Neural crest cell (in vitro differentiated cells): ENCODE measurements at regions not wholly inside any gene's neighbourhood (a gene's known extent, or its start where the extent isn't known, plus 50 kb on each side); places are given as distances from the start of the nearest gene placed in this dataset.

ENCODE experiments used
- DNase-seq: peaks from one replicate; pipeline ENCODE4 v3.0.0; 2021; ENCODE audit warnings: low read depth, mixed read lengths, low spot score
- H3K27ac Mint-ChIP-seq: one replicate; pipeline ENCODE4 v1.8.0; 2021; ENCODE audit warnings: mild to moderate bottlenecking, mixed read lengths; ENCODE audit not compliant: unreplicated experiment
- H3K27me3 Mint-ChIP-seq: 2 replicates; pipeline ENCODE4 v1.8.0; 2021; ENCODE audit warnings: low read depth, mild to moderate bottlenecking, mixed read lengths
- H3K36me3 Mint-ChIP-seq: 2 replicates; pipeline ENCODE4 v1.8.0; 2021; ENCODE audit warnings: low read depth, mild to moderate bottlenecking, mixed read lengths
- H3K4me1 Mint-ChIP-seq: 2 replicates; pipeline ENCODE4 v1.8.0; 2021; ENCODE audit warnings: mixed read lengths
- H3K4me3 Mint-ChIP-seq: one replicate; pipeline ENCODE4 v1.8.0; 2021; ENCODE audit warnings: mild to moderate bottlenecking, mixed read lengths
- H3K9me3 Mint-ChIP-seq: 2 replicates; pipeline ENCODE4 v1.8.0; 2021; ENCODE audit warnings: mixed read lengths
- TF ChIP-seq, protein P1 (sequence below): fragments of 200-600 bp; sonication (generic); conservative IDR thresholded peaks from 2 replicates; pipeline ENCODE4 v1.5.0; 2021; ENCODE audit warnings: antibody characterized with exemption, mild to moderate bottlenecking

GRCh38 chrX:65846974-65847373, 179.5 kb downstream of the MSN start:
- H3K27me3 Mint-ChIP-seq: no peaks in the 10 kb centered on the region
- H3K4me1 Mint-ChIP-seq: no peaks in the 10 kb centered on the region
- peaks cover 4% of the 10 kb centered on the region for H3K9me3 Mint-ChIP-seq
- H3K27ac Mint-ChIP-seq: no peak overlapping the region
- no peaks in the 10 kb centered on the region for H3K36me3 Mint-ChIP-seq
- H3K4me3 Mint-ChIP-seq: no peak overlapping the region
- DNase-seq: no peak
- TF ChIP-seq, protein P1, sequence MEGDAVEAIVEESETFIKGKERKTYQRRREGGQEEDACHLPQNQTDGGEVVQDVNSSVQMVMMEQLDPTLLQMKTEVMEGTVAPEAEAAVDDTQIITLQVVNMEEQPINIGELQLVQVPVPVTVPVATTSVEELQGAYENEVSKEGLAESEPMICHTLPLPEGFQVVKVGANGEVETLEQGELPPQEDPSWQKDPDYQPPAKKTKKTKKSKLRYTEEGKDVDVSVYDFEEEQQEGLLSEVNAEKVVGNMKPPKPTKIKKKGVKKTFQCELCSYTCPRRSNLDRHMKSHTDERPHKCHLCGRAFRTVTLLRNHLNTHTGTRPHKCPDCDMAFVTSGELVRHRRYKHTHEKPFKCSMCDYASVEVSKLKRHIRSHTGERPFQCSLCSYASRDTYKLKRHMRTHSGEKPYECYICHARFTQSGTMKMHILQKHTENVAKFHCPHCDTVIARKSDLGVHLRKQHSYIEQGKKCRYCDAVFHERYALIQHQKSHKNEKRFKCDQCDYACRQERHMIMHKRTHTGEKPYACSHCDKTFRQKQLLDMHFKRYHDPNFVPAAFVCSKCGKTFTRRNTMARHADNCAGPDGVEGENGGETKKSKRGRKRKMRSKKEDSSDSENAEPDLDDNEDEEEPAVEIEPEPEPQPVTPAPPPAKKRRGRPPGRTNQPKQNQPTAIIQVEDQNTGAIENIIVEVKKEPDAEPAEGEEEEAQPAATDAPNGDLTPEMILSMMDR: no peak

DNA sequence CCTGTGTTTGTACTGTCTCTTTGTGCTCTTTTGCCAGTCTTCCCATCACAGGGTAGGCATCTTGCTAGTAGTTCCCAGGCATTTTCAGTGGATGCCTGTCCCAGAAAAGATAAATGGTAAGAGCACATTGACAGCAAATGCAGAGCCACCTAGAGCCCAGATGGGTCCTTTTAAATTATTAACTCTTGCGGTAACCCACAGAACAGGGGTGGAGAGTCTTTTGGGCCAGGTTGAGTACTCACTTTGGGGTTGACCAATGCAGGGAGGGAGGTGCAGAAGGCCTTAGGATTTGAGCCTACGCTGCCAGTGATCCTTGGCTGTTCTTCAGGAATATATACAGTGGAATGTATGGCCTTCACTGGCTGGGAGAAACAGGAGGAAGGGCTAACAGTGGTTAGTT, 173.8 kb downstream of the MSN start:
- no peak for DNase-seq
- no peaks in the 10 kb centered on the region for H3K36me3 Mint-ChIP-seq
- H3K4me3 Mint-ChIP-seq: no peak overlapping the region
- no peaks in the 10 kb centered on the region for H3K4me1 Mint-ChIP-seq
- no peak overlapping the region for H3K27ac Mint-ChIP-seq
- H3K9me3 Mint-ChIP-seq: peaks cover 3% of the 10 kb centered on the region
- TF ChIP-seq, protein P1: no peak
- H3K27me3 Mint-ChIP-seq: no peaks in the 10 kb centered on the region

GRCh38 chrX:65838674-65839073, 171.2 kb downstream of the MSN start:
- Mint-ChIP-seq H3K27me3 (no peaks in the 10 kb centered on the region), H3K9me3 (peaks cover 3% of the 10 kb centered on the region), H3K27ac (no peak overlapping the region), H3K4me3 (no peak overlapping the region), H3K4me1 (no peaks in the 10 kb centered on the region), H3K36me3 (no peaks in the 10 kb centered on the region)
- TF ChIP-seq, protein P1: no peak
- DNase-seq: no peak

- Mint-ChIP-seq H3K4me1 (no peaks in the 10 kb centered on the region), H3K9me3 (peaks cover 5% of the 10 kb centered on the region), H3K27me3 (peaks cover 2% of the 10 kb centered on the region), H3K27ac (no peak overlapping the region), H3K4me3 (no peak overlapping the region), H3K36me3 (no peaks in the 10 kb centered on the region)
- TF ChIP-seq, protein P1: no peak
- no peak for DNase-seq
Measured at GRCh38 chrX:65837875-65838549, 170.6 kb downstream of the MSN start.

GRCh38 chrX:65831268-65831667, 163.8 kb downstream of the MSN start:
- no peak overlapping the region for H3K4me3 Mint-ChIP-seq
- peaks cover 2% of the 10 kb centered on the region for H3K27me3 Mint-ChIP-seq
- H3K36me3 Mint-ChIP-seq: no peaks in the 10 kb centered on the region
- TF ChIP-seq, protein P1: no peak
- H3K4me1 Mint-ChIP-seq: no peaks in the 10 kb centered on the region
- no peak for DNase-seq
- H3K27ac Mint-ChIP-seq: no peak overlapping the region
- H3K9me3 Mint-ChIP-seq: peaks cover 6% of the 10 kb centered on the region
